IPS-15b (cell line): ENCODE measurements at regions not wholly inside any gene's neighbourhood (a gene's known extent, or its start where the extent isn't known, plus 50 kb on each side); places are given as distances from the start of the nearest gene placed in this dataset.

Experiments used
- H3K27me3 ChIP-seq: one replicate; pipeline ENCODE4 v1.6.1; 2013; ENCODE audit warnings: low read length; ENCODE audit not compliant: control insufficient read depth, insufficient read depth
- H3K36me3 ChIP-seq: one replicate; pipeline ENCODE4 v1.6.1; 2013; ENCODE audit warnings: low read length; ENCODE audit not compliant: control insufficient read depth, insufficient read depth
- H3K4me1 ChIP-seq: one replicate; pipeline ENCODE4 v1.6.1; 2013; ENCODE audit warnings: mild to moderate bottlenecking, low read length; ENCODE audit not compliant: control insufficient read depth, insufficient read depth
- H3K4me3 ChIP-seq: one replicate; pipeline ENCODE4 v1.5.1; 2013; ENCODE audit warnings: low read depth, low read length
- H3K9ac ChIP-seq: one replicate; pipeline ENCODE4 v1.6.1; 2013; ENCODE audit warnings: low read depth, mild to moderate bottlenecking, low read length
- H3K9me3 ChIP-seq: one replicate; pipeline ENCODE4 v1.6.1; 2013; ENCODE audit warnings: mild to moderate bottlenecking, low read length; ENCODE audit not compliant: control insufficient read depth, insufficient read depth

DNA sequence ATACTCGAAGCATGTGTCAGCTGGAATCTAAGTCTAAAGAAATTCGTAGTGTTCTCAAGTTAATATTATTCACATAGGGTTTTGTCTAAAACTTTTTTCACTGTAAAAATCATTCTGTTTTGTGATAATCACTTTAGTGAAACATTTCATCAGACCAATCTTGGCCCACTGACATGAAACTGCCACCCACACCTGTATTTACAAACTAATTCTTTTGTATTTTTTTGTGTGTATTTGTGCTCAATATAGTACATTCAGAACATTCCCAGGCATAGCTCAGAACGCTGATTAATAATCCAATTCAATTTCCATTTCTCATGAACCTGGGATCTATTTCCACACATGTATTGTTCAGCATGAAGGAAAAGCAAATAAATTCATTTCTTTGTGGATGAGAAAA lies 191.7 kb downstream of the RASSF9 start:
- Histone ChIP-seq H3K9ac (no peak overlapping the region), H3K4me3 (no peak overlapping the region), H3K27me3 (no peaks in the 10 kb centered on the region), H3K9me3 (no peaks in the 10 kb centered on the region), H3K4me1 (peaks cover under 1% of the 10 kb centered on the region), H3K36me3 (no peaks in the 10 kb centered on the region)

DNA sequence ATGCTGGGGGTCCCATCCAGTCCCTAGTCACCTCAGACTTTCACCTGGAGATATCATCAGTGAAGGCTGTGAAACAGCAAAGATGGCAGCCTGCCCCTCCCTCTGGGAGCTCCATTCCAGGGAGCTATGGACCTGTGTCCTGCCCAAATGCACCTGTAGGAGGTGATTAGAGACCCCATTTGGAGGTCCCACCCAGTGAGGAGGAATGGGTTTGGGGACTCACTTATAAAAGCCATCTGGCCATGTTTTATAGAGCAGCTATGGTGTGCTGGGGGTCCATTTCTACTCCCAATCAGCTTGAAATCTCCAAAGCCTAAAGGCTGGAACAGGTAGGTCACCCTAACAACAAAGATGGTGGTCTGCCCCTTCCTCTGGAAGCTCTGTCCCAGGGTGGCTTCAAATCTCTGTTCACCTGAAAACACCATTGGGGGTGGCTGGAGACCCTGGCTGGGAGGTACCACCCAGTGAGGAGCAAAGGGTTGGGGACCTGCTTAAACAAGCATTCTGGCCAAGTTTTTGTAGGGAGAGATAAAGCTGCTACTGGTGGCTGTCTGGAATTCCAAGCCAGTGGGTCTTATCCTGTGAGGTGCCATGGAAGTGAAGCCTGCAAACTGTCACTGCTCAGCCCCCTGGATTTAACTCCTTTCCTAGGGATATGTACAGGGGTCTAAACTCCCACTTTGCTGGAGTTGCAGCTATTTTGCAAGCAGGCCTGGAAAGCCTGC lies 182.3 kb downstream of the RASSF9 start:
- Histone ChIP-seq H3K9me3 (no peaks in the 10 kb centered on the region), H3K36me3 (no peaks in the 10 kb centered on the region), H3K27me3 (no peaks in the 10 kb centered on the region), H3K9ac (no peak overlapping the region), H3K4me3 (no peak overlapping the region), H3K4me1 (peaks cover 3% of the 10 kb centered on the region)

DNA sequence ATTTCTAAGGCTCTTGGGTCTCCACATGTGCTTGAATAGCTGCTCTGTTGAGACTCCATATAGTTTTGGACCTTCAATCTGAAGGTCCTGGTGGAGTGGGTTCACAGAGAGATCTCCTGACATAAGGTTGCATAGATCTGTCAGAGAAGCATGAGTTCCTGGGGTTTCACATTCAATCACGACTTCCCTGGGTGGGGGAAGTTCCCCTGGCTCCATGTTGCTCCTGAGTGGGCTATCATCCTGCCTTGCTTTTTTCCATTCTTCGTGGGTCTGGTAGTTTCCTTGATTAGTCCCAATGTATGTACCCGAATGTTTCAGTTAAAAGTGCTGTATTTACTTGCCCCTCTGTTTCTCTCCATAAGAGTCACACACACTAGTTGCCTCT lies 181.8 kb downstream of the RASSF9 start:
- Histone ChIP-seq H3K36me3 (no peaks in the 10 kb centered on the region), H3K4me3 (no peak overlapping the region)

DNA sequence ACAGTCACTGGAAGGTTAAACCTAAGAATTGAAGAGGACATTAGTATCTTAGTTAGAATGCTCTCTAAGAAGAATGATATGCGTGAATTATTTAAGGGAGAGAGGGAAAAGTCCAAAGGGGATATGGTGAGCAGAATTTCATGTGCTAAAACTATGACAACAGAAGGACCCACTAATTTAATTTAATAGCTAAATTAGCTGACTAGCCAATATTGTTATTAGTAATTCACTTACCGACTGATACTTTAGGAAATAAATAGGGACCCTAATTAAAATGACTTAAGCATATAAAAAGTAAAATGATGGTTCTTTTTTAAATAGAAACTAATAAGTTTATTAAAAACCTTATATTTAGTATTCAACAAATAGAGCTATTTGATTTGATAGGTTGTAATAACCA lies 179.6 kb downstream of the RASSF9 start:
- no peaks in the 10 kb centered on the region for H3K9me3 ChIP-seq
- H3K4me3 ChIP-seq: no peak overlapping the region
- no peaks in the 10 kb centered on the region for H3K27me3 ChIP-seq
- no peaks in the 10 kb centered on the region for H3K36me3 ChIP-seq
- H3K4me1 ChIP-seq: no peaks in the 10 kb centered on the region
- no peak overlapping the region for H3K9ac ChIP-seq

More for the DNA sequence above, 181.8 kb downstream of the RASSF9 start:
- no peak overlapping the region for H3K9ac ChIP-seq
- H3K27me3 ChIP-seq: no peaks in the 10 kb centered on the region
- H3K9me3 ChIP-seq: no peaks in the 10 kb centered on the region
- peaks cover 3% of the 10 kb centered on the region for H3K4me1 ChIP-seq

DNA sequence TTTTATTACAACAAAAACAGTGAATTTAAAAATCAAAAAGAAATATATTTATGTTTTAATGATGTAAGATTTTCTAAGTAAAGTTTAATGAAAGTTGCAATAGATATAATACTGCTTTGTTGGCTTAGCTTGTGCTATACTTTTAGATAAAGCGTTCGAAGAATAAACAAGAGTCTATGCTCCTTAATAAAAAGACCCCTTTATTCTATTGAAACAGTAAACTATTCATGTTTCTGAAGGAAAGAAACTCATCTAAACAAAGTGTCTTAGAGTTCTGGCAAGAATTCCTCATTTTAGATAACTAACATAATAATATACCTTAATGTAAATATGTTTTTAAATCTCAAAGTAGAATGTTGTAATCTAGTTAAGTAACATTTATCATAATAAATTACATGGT lies 179.0 kb downstream of the RASSF9 start:
- Histone ChIP-seq H3K4me1 (no peaks in the 10 kb centered on the region), H3K36me3 (no peaks in the 10 kb centered on the region), H3K9me3 (no peaks in the 10 kb centered on the region), H3K4me3 (no peak overlapping the region), H3K27me3 (no peaks in the 10 kb centered on the region), H3K9ac (no peak overlapping the region)

DNA sequence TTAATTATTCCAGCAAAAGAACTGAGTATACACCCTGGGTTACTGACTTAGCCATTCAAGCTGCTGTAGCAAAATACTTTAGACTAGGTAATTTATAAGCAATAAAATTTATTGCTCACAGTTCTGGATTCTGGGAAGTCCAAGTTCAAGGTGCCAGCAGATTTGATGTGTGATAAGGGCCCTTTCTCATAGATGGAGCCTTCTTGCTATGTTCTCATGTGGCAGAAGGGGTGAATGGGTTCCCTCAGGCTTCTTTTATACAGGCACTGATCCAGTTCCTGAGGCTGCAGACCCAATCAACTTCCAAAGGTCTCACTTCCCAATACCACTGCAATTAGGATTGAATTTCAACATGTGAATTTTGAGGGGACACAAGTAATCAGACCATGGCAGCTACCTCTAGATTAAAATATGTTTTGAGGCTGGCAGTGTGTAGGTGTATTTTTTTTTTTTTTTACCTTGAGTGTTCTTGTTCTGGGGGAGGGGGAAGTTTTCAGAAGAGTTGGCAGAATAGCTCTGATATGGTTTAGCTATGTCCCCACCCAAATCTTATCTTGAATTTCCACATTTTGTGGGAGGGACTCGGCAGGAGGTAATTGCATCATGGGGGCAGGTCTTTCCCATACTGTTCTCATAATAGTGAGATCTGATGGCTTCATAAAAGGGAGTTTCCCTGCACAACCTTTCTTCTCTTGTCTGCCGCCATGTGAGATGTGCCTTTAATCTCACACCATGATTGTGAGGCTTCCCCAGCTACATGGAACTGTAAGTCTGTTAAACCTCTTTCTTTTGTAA lies 178.2 kb downstream of the RASSF9 start:
- Histone ChIP-seq H3K36me3 (no peaks in the 10 kb centered on the region), H3K4me3 (no peak overlapping the region), H3K9ac (no peak overlapping the region), H3K27me3 (no peaks in the 10 kb centered on the region), H3K9me3 (no peaks in the 10 kb centered on the region), H3K4me1 (no peaks in the 10 kb centered on the region)

DNA sequence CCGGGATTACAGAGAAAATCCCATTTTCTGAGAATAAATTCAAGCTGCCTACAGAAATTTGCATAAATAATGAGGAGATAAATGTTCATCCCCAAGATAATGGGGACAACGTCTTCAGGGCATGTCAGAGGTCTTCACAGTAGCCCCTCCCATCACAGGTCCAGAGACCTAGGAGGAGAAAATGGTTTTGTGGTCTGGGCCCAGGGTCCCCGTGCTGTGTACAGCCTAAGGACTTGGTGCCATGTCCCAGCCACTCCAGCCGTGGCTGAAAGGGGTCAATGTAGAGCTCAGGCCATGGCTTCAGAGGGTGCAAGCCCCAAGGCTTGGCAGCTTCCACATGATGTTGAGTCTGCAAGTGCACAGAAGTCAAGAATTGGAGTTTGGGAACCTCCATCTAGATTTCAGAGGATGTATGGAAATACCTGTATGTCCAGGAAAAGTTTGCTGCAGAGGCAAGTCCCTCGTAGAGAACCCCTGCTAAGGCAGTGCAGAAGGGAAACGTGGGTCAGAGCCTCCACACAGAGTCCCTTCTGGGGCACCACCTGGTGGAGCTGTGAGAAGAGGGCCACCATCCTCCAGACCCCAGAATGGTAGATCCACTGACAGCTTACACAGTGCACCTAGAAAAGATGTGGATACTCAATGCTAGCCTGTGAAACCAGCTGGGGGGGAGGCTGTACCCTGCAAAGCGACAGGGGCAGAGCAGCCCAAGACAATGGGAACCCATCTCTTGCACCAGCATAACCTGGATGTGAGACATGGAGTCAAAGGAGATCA lies 176.3 kb downstream of the RASSF9 start:
- Histone ChIP-seq H3K27me3 (no peaks in the 10 kb centered on the region), H3K4me3 (no peak overlapping the region), H3K36me3 (no peaks in the 10 kb centered on the region), H3K9ac (no peak overlapping the region), H3K4me1 (no peaks in the 10 kb centered on the region), H3K9me3 (no peaks in the 10 kb centered on the region)

DNA sequence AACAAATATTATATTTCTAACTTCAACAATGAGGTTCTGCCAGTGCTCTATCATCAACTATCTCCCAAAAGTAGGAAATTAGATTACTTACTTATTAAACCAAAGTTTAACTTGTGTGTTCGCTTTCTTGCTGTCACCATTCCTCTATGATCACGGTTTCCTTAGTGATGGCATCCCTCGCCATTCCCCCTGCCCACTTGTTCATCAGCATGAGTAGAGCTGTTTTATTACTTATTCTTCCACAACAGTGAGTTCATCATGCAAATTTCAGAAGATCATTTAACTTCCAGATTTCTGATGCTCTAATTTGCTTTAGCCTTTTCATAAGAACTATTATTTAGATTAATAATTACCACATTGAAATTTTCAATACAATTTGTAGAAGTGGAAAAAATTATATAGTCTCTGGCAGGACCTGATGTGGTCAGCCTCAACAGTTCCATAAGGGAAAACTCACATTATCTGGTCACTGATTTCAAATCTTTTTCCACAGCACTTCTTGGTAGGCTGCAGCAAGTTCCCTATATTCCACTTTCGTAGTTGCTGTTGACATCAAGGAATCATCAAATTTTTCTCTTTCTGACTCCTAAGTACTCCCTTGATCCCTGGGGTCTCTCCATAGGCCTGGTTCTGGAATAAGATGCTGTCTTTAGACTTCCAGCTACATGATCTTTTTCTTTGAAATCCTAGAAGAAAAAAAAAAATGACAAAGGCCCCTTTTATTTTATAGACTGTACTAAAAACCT lies 174.6 kb downstream of the RASSF9 start:
- Histone ChIP-seq H3K9ac (no peak overlapping the region), H3K27me3 (no peaks in the 10 kb centered on the region), H3K4me1 (no peaks in the 10 kb centered on the region), H3K9me3 (no peaks in the 10 kb centered on the region), H3K4me3 (no peak overlapping the region), H3K36me3 (no peaks in the 10 kb centered on the region)

DNA sequence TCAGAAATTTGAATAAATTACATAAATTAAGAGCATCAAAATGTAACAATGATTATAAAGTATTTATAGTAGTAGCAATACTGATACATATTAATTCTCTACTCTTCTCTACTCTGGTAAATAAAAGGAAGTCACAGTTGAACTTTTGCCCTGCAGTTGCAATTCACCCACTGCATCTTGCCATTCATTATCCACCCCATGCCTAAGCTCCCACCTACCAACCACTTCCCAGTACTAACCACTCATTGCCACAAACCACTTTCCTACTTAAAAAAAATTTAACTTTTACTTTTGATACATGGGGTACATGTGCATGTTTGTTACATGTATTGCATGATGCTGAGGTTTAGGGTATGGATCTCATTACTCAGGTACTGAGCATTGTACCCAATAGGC lies 174.0 kb downstream of the RASSF9 start:
- Histone ChIP-seq H3K36me3 (no peaks in the 10 kb centered on the region), H3K27me3 (no peaks in the 10 kb centered on the region), H3K4me3 (no peak overlapping the region), H3K9me3 (no peaks in the 10 kb centered on the region), H3K9ac (no peak overlapping the region), H3K4me1 (no peaks in the 10 kb centered on the region)

DNA sequence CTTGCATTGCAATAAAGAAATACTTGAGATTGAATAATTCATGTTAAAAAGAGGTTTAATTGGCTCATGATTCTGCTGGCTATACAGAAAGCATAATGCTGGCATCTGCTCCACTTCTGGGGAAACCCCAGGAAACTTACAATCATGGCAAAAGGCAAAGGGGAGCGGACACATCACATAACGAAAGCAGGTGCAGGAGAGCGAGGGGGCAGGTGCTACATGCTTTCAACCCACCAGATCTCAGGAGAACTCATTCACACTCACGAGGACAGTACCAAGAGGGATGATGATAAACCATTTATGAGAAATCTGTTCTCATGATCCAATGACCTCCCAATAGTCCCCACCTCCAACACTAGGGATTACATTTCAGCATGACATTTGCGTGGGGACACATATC lies 172.6 kb downstream of the RASSF9 start:
- H3K9me3 ChIP-seq: no peaks in the 10 kb centered on the region
- no peak overlapping the region for H3K9ac ChIP-seq
- H3K27me3 ChIP-seq: no peaks in the 10 kb centered on the region
- H3K36me3 ChIP-seq: no peaks in the 10 kb centered on the region
- H3K4me3 ChIP-seq: no peak overlapping the region
- H3K4me1 ChIP-seq: no peaks in the 10 kb centered on the region

DNA sequence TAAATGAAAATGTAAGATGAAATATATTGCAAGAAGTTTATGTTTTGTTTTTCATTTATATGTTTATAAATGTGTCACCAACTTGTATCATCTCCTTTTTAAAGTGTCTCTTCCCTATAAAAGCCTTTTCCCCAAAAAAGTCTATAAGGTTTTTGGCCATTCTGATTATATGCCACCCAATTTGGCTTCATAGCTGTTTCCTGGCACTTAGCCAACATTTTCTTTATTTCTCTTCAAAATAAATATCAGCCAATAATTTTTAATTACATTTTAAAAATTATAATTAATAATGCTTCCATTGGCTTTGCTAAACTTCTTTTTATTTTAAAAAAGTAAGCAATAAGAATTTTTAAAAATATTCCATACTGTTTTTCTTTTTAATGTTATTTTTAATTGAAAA lies 171.8 kb downstream of the RASSF9 start:
- Histone ChIP-seq H3K9me3 (no peaks in the 10 kb centered on the region), H3K36me3 (no peaks in the 10 kb centered on the region), H3K27me3 (no peaks in the 10 kb centered on the region), H3K4me1 (no peaks in the 10 kb centered on the region), H3K9ac (no peak overlapping the region), H3K4me3 (no peak overlapping the region)
